ENCODE measurements at regions not wholly inside any gene's neighbourhood (a gene's known extent, or its start where the extent isn't known, plus 50 kb on each side); places are given as distances from the start of the nearest gene placed in this dataset.

DNA sequence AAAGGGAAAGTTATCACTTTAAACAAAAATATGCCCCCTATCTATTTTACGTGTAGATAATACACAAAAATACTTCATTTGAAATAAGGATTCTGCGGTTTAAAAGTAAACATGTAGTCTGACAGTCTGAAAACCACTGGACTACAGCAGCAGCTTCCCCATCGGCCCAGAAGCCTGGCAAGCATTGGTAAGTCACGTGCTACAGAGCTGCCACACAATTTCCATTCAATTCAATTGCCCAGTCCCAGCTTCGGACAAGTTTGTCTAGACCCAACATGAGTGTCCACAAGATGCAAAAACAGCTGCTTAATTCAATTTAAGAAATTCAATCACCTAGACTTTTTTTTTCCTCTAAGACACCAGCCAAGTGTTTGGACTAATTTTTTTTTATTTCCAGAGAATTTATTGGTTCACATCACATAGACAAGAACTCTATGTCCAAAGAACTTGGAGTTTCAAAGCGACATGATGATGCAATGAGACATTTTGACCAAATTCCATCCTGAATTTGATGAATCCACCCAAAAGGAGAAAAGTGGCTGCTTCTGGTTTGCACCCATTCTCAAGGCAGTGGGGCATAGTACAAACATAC is 458.9 kb downstream of the COG6 start:
- TF ChIP-seq, protein P1, sequence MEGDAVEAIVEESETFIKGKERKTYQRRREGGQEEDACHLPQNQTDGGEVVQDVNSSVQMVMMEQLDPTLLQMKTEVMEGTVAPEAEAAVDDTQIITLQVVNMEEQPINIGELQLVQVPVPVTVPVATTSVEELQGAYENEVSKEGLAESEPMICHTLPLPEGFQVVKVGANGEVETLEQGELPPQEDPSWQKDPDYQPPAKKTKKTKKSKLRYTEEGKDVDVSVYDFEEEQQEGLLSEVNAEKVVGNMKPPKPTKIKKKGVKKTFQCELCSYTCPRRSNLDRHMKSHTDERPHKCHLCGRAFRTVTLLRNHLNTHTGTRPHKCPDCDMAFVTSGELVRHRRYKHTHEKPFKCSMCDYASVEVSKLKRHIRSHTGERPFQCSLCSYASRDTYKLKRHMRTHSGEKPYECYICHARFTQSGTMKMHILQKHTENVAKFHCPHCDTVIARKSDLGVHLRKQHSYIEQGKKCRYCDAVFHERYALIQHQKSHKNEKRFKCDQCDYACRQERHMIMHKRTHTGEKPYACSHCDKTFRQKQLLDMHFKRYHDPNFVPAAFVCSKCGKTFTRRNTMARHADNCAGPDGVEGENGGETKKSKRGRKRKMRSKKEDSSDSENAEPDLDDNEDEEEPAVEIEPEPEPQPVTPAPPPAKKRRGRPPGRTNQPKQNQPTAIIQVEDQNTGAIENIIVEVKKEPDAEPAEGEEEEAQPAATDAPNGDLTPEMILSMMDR (conservative IDR thresholded peaks at IDR 0.05; ENCODE audit: low read depth, low read length), result no peak
- no peak overlapping the region for H3K4me3 ChIP-seq (ENCODE audit: low read depth, low read length)
- no peak for DNase-seq (ENCODE audit: low read depth)

DNA sequence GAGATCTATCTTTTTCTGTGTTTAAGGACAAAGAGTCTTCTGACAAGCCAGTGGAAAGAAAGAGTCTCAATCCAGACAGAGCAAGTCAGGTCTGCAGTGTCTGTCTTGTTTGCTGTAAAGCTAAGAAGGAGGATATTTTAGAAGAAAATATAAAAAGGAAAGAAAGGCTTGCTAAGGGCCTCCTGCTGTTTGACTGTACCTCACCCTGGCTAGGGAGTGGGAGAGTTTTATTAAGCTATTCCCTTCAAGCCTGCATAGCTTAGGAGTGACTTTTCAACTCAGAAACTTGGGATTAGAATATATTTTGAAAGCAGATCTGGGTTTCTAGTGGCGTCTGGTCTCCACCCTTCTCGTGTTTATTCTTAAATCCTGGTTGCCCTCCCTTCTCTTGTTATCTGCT is 460.0 kb downstream of the COG6 start:
- TF ChIP-seq, protein P1 (conservative IDR thresholded peaks at IDR 0.05; ENCODE audit: low read depth, low read length), result no peak
- H3K4me3 ChIP-seq (ENCODE audit: low read depth, low read length), result no peak overlapping the region
- DNase-seq (ENCODE audit: low read depth), result peak; percentile 72

DNA sequence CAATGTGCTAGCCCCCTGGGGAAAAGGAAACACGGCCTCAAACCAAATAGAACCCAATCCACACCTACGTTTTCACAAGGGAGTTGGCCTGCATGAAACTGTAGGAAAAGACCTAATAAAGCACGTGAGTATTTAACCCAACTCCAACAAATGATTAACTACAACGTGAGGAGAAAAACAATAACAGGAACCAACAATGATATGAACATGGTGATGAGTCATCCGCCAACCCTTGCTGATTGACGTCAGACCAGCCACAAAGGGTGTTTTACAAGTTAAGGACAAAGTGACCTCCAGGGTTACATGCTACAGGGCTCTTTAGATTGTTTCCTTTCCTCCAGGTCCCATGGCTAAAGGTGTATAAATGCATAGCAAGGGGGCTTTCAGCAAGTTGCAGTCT is 460.5 kb downstream of the COG6 start:
- peak; percentile 97 for DNase-seq (ENCODE audit: low read depth)

DNA sequence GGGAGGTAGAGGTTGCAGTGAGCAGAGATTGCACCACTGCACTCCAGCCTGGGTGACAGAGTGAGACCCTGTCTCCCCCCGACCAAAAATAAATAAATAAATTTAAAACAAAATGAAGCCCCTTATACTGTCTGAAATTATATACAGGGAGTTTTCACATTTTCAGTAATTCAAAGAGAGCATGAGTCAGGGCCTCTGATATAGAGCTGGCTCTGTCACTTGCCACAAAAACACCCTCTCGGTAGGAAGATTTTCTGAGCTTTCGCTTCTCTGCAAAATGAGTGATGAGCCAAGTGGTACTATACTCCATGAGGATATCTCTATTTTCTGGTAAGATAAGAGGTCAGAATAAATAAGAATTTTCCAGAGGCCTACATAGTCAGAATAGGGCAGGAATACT is 462.9 kb downstream of the COG6 start:
- H3K4me3 ChIP-seq (ENCODE audit: low read depth, low read length), result no peak overlapping the region

More for the DNA sequence above, 460.5 kb downstream of the COG6 start:
- no peak overlapping the region for H3K4me3 ChIP-seq (ENCODE audit: low read depth, low read length)
- TF ChIP-seq, protein P1 (conservative IDR thresholded peaks at IDR 0.05; ENCODE audit: low read depth, low read length), result no peak

DNA sequence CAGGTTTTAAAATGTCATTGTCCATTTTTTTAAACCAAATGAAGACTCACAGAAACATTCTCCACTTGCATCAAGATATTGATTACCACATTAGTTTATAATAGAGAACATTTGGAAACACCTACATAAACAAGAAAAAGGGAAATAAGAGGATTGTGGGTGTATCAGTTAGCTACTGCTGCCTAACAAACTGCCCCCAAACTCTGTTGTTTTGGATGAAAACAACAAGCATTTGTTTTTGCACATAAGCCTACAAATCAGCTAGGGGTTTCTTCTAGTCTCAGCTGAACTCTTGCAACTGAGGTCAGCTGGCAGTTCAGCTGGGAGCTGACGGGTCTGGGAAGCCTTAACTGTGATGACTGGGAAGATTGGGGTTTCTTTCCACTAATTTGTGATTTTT is 464.4 kb downstream of the COG6 start:
- H3K4me3 ChIP-seq (ENCODE audit: low read depth, low read length), result no peak overlapping the region
- TF ChIP-seq, protein P1 (conservative IDR thresholded peaks at IDR 0.05; ENCODE audit: low read depth, low read length), result no peak
- no peak for DNase-seq (ENCODE audit: low read depth)

More for the DNA sequence above, 462.9 kb downstream of the COG6 start:
- TF ChIP-seq, protein P1 (conservative IDR thresholded peaks at IDR 0.05; ENCODE audit: low read depth, low read length), result no peak
- no peak for DNase-seq (ENCODE audit: low read depth)

DNA sequence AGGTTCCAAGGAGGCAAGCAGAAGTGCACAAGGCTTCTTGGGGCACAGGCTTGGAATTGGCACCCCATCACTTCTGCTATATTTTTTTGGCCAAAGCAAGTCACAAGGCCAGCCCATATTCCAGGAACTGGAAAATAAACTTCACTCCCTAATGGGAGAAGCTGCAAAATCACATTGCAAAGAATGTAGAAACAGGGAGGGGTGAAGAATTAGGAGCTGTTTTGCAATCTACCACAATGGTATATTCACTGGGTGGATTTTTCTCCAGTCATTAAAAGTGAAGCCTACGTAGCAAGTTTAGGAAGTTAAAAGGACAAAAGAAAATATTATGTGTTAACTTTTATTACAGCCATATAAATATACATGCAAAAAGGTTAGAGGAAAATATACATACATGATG is 464.8 kb downstream of the COG6 start:
- H3K4me3 ChIP-seq (ENCODE audit: low read depth, low read length), result no peak overlapping the region
- TF ChIP-seq, protein P1 (conservative IDR thresholded peaks at IDR 0.05; ENCODE audit: low read depth, low read length), result no peak
- peak; percentile 67 for DNase-seq (ENCODE audit: low read depth)

DNA sequence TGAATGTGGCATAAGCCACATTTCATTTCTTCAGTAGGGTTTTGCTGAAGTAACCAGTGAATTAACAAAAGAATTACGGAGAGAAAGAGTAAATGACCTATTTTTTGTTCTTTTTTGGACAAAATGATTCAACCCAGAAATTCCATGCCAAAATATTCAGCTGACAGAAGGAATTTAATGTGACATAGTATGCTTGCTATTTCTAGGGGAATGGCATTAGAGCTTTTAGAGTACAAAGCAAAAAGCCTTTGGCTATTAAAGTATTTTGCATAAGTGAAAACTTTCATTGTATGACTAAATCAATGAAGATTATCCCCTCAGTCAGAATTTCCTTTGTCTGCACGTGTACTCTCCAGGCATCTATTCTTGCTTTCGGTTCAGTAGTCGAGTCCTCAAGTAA is 465.3 kb downstream of the COG6 start:
- TF ChIP-seq, protein P1 (conservative IDR thresholded peaks at IDR 0.05; ENCODE audit: low read depth, low read length), result no peak
- no peak overlapping the region for H3K4me3 ChIP-seq (ENCODE audit: low read depth, low read length)
- peak; percentile 56 for DNase-seq (ENCODE audit: low read depth)

All from choroid plexus epithelial cell (primary cell).